Stimulated activated naive B cell treated with anti-CD40 and anti-IgM and Interleukin-4, amounts not matched to agents 10 μg/mL and 1 μg/mL and 100 μg/mL, for 72 hours (primary cell): ENCODE measurements at regions not wholly inside any gene's neighbourhood (a gene's known extent, or its start where the extent isn't known, plus 50 kb on each side); places are given as distances from the start of the nearest gene placed in this dataset.

Experiments used
- ATAC-seq, 2 donors: fragments of 150-1000 bp; cut with Tn5 transposase; replicated peaks; 2 replicates each; pipeline ENCODE4 v1.10.0; 2021; ENCODE audit warnings: moderate library complexity in 1 of 2
- DNase-seq: peaks from one replicate; pipeline ENCODE4 v3.0.0; 2021
- H3K27ac Mint-ChIP-seq: one replicate; pipeline ENCODE4 v1.8.0; 2022; ENCODE audit warnings: mild to moderate bottlenecking, mixed read lengths
- H3K27me3 Mint-ChIP-seq, 2 donors: one replicate each; pipeline ENCODE4 v1.8.0; 2022; ENCODE audit warnings: mixed read lengths in 2 of 2
- H3K36me3 Mint-ChIP-seq, 2 donors: one replicate each; pipeline ENCODE4 v1.8.0; 2022; ENCODE audit warnings: mixed read lengths in 2 of 2, mild to moderate bottlenecking in 1 of 2
- H3K4me1 Mint-ChIP-seq, 2 donors: one replicate each; pipeline ENCODE4 v1.8.0; 2022; ENCODE audit warnings: mixed read lengths in 2 of 2, mild to moderate bottlenecking in 1 of 2
- H3K4me3 Mint-ChIP-seq, 2 donors: one replicate each; pipeline ENCODE4 v1.8.0; 2022; ENCODE audit warnings: mild to moderate bottlenecking in 2 of 2, mixed read lengths in 2 of 2, moderate library complexity in 1 of 2
- H3K9me3 Mint-ChIP-seq, 2 donors: one replicate each; pipeline ENCODE4 v1.8.0; 2022; ENCODE audit warnings: mixed read lengths in 2 of 2, mild to moderate bottlenecking in 1 of 2

GRCh38 chr6:170045981-170046667, 244.8 kb downstream of the DLL1 start:
- no peak for ATAC-seq
- no peak overlapping the region for H3K4me3 Mint-ChIP-seq
- H3K36me3 Mint-ChIP-seq, result no peaks in the 10 kb centered on the region
- H3K27me3 Mint-ChIP-seq, result peaks cover 10 to 12% of the 10 kb centered on the region in 2 donors
- no peaks in the 10 kb centered on the region for H3K4me1 Mint-ChIP-seq
- peaks cover 6% of the 10 kb centered on the region in 2 donors for H3K9me3 Mint-ChIP-seq
- no peak for DNase-seq
- no peak overlapping the region for H3K27ac Mint-ChIP-seq

- H3K36me3 Mint-ChIP-seq, result no peaks in the 10 kb centered on the region
- H3K27ac Mint-ChIP-seq, result no peak overlapping the region
- no peak for ATAC-seq
Measured at GRCh38 chr6:170045563-170045960, 245.3 kb downstream of the DLL1 start.

GRCh38 chr6:170044836-170045562, 245.9 kb downstream of the DLL1 start:
- no peaks in the 10 kb centered on the region for H3K36me3 Mint-ChIP-seq
- no peak overlapping the region for H3K4me3 Mint-ChIP-seq
- peaks cover 10 to 12% of the 10 kb centered on the region in 2 donors for H3K27me3 Mint-ChIP-seq
- H3K4me1 Mint-ChIP-seq, result no peaks in the 10 kb centered on the region
- H3K27ac Mint-ChIP-seq, result no peak overlapping the region
- H3K9me3 Mint-ChIP-seq, result peaks cover 6% of the 10 kb centered on the region in 2 donors
- ATAC-seq (no peak), DNase-seq (no peak)

More at GRCh38 chr6:170045563-170045960, 245.3 kb downstream of the DLL1 start:
- Mint-ChIP-seq H3K4me3 (no peak overlapping the region), H3K9me3 (peaks cover 6% of the 10 kb centered on the region in 2 donors), H3K27me3 (peaks cover 10 to 12% of the 10 kb centered on the region in 2 donors), H3K4me1 (no peaks in the 10 kb centered on the region)
- no peak for DNase-seq

GRCh38 chr6:170043881-170044790, 246.7 kb downstream of the DLL1 start:
- ATAC-seq, result no peak
- no peak for DNase-seq
- Mint-ChIP-seq H3K9me3 (peaks cover 6% of the 10 kb centered on the region in 2 donors), H3K4me3 (no peak overlapping the region), H3K27me3 (peaks cover 6 to 7% of the 10 kb centered on the region in 2 donors), H3K27ac (no peak overlapping the region), H3K4me1 (no peaks in the 10 kb centered on the region), H3K36me3 (no peaks in the 10 kb centered on the region)

- Mint-ChIP-seq H3K9me3 (peaks cover 6% of the 10 kb centered on the region in 2 donors), H3K4me1 (no peaks in the 10 kb centered on the region), H3K36me3 (no peaks in the 10 kb centered on the region), H3K4me3 (no peak overlapping the region), H3K27ac (no peak overlapping the region), H3K27me3 (peaks cover 3 to 4% of the 10 kb centered on the region in 2 donors)
- ATAC-seq (no peak), DNase-seq (no peak)
Measured at GRCh38 chr6:170043150-170043819, 247.6 kb downstream of the DLL1 start.

- no peaks in the 10 kb centered on the region for H3K4me1 Mint-ChIP-seq
- no peak overlapping the region for H3K4me3 Mint-ChIP-seq
- no peaks in the 10 kb centered on the region for H3K36me3 Mint-ChIP-seq
- DNase-seq, result no peak
- H3K27ac Mint-ChIP-seq, result no peak overlapping the region
- ATAC-seq, result no peak
- peaks cover 0 to 4% of the 10 kb centered on the region in 2 donors for H3K27me3 Mint-ChIP-seq
- H3K9me3 Mint-ChIP-seq, result peaks cover 6% of the 10 kb centered on the region in 2 donors
Measured at GRCh38 chr6:170042596-170043118, 248.2 kb downstream of the DLL1 start.

GRCh38 chr6:170042123-170042522, 248.8 kb downstream of the DLL1 start:
- no peak overlapping the region for H3K27ac Mint-ChIP-seq
- ATAC-seq (no peak), DNase-seq (no peak)
- no peaks in the 10 kb centered on the region for H3K4me1 Mint-ChIP-seq
- H3K36me3 Mint-ChIP-seq, result no peaks in the 10 kb centered on the region
- H3K9me3 Mint-ChIP-seq, result peaks cover 6% of the 10 kb centered on the region in 2 donors
- no peak overlapping the region for H3K4me3 Mint-ChIP-seq
- peaks cover 0 to 4% of the 10 kb centered on the region in 2 donors for H3K27me3 Mint-ChIP-seq

- H3K4me1 Mint-ChIP-seq, result no peaks in the 10 kb centered on the region
- peaks cover 0 to 4% of the 10 kb centered on the region in 2 donors for H3K27me3 Mint-ChIP-seq
- H3K4me3 Mint-ChIP-seq, result no peak overlapping the region
- no peaks in the 10 kb centered on the region for H3K36me3 Mint-ChIP-seq
- ATAC-seq (no peak), DNase-seq (no peak)
- no peak overlapping the region for H3K27ac Mint-ChIP-seq
- peaks cover 6 to 8% of the 10 kb centered on the region in 2 donors for H3K9me3 Mint-ChIP-seq
Measured at GRCh38 chr6:170041526-170041925, 249.4 kb downstream of the DLL1 start.

GRCh38 chr6:170040906-170041305, 250.0 kb downstream of the DLL1 start:
- DNase-seq, result no peak
- no peaks in the 10 kb centered on the region for H3K36me3 Mint-ChIP-seq
- peaks cover 6% of the 10 kb centered on the region in 2 donors for H3K9me3 Mint-ChIP-seq
- H3K27ac Mint-ChIP-seq, result no peak overlapping the region
- H3K27me3 Mint-ChIP-seq, result peaks cover 0 to 4% of the 10 kb centered on the region in 2 donors
- H3K4me3 Mint-ChIP-seq, result no peak overlapping the region
- H3K4me1 Mint-ChIP-seq, result no peaks in the 10 kb centered on the region
- ATAC-seq, result no peak

- ATAC-seq (no peak), DNase-seq (no peak)
- Mint-ChIP-seq H3K36me3 (no peaks in the 10 kb centered on the region), H3K4me3 (no peak overlapping the region), H3K9me3 (peaks cover 6% of the 10 kb centered on the region in 2 donors), H3K27me3 (peaks cover 0 to 4% of the 10 kb centered on the region in 2 donors), H3K27ac (no peak overlapping the region), H3K4me1 (no peaks in the 10 kb centered on the region)
Measured at GRCh38 chr6:170040115-170040500, 250.8 kb downstream of the DLL1 start.

- no peak for ATAC-seq
- Mint-ChIP-seq H3K36me3 (no peaks in the 10 kb centered on the region), H3K4me3 (no peak overlapping the region), H3K27ac (no peak overlapping the region), H3K4me1 (no peaks in the 10 kb centered on the region), H3K9me3 (peaks cover 6% of the 10 kb centered on the region in 2 donors), H3K27me3 (peaks cover 0 to 4% of the 10 kb centered on the region in 2 donors)
- DNase-seq, result no peak
Measured at GRCh38 chr6:170039156-170040114, 251.4 kb downstream of the DLL1 start.

- Mint-ChIP-seq H3K27ac (no peak overlapping the region), H3K36me3 (peaks cover under 1% of the 10 kb centered on the region in 2 donors), H3K4me1 (no peaks in the 10 kb centered on the region), H3K27me3 (peaks cover 0 to 4% of the 10 kb centered on the region in 2 donors), H3K9me3 (peaks cover 10% of the 10 kb centered on the region in 2 donors), H3K4me3 (no peak overlapping the region)
- ATAC-seq, result no peak
- DNase-seq, result no peak
Measured at GRCh38 chr6:170038708-170039107, 252.2 kb downstream of the DLL1 start.

- ATAC-seq, result no peak
- Mint-ChIP-seq H3K9me3 (peaks cover 15% of the 10 kb centered on the region in 2 donors), H3K4me3 (no peak overlapping the region), H3K4me1 (no peaks in the 10 kb centered on the region), H3K27me3 (peaks cover 0 to 9% of the 10 kb centered on the region in 2 donors), H3K27ac (no peak overlapping the region), H3K36me3 (peaks cover 3 to 5% of the 10 kb centered on the region in 2 donors)
- DNase-seq, result no peak
Measured at GRCh38 chr6:170038251-170038650, 252.6 kb downstream of the DLL1 start.
